ENCODE measurements at regions not wholly inside any gene's neighbourhood (a gene's known extent, or its start where the extent isn't known, plus 50 kb on each side); places are given as distances from the start of the nearest gene placed in this dataset.

- ATAC-seq = no peak
- no peaks in the 10 kb centered on the region for H3K36me3 ChIP-seq
Observed at GRCh38 chr17:59502800-59503199, 62.6 kb upstream of the DHX40 start.

DNA sequence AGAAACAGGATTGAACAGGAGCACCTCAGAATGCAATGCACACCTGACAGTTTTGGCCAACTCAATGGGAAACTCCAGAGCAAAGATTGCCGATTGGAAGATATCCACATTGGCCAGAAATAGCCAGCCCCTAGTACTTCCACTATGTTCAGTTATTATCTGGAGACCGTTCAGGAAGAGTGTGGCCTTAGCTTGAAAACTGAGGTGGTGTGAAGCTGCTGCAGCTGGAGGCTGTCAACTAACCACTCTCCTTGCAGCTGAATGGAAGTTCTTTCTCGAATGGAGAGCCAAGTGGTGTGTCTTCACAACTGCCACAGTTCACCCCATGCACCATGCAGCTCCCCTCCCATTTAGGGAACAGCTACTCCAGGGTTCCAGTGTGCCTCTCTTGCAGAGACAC, 61.9 kb upstream of the DHX40 start:
- DNase-seq (no peak), ATAC-seq (peak in 1 of 2 donors; percentile 55)
- Histone ChIP-seq H3K9me3 (no peaks in the 10 kb centered on the region), H3K27ac (no peak overlapping the region), H3K4me1 (no peaks in the 10 kb centered on the region), H3K4me3 (no peak overlapping the region), H3K36me3 (no peaks in the 10 kb centered on the region), H3K27me3 (ENCODE audit: low read depth) (no peaks in the 10 kb centered on the region)
- TF ChIP-seq, protein P1, sequence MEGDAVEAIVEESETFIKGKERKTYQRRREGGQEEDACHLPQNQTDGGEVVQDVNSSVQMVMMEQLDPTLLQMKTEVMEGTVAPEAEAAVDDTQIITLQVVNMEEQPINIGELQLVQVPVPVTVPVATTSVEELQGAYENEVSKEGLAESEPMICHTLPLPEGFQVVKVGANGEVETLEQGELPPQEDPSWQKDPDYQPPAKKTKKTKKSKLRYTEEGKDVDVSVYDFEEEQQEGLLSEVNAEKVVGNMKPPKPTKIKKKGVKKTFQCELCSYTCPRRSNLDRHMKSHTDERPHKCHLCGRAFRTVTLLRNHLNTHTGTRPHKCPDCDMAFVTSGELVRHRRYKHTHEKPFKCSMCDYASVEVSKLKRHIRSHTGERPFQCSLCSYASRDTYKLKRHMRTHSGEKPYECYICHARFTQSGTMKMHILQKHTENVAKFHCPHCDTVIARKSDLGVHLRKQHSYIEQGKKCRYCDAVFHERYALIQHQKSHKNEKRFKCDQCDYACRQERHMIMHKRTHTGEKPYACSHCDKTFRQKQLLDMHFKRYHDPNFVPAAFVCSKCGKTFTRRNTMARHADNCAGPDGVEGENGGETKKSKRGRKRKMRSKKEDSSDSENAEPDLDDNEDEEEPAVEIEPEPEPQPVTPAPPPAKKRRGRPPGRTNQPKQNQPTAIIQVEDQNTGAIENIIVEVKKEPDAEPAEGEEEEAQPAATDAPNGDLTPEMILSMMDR (IDR thresholded peaks at IDR 0.05) = no peak
- intact Hi-C loops (cut with DNase I) = no loop called here

More at GRCh38 chr17:59502800-59503199, 62.6 kb upstream of the DHX40 start:
- no peaks in the 10 kb centered on the region for H3K4me1 ChIP-seq
- H3K4me3 ChIP-seq = no peak overlapping the region
- DNase-seq = no peak
- H3K27ac ChIP-seq = no peak overlapping the region
- H3K27me3 ChIP-seq (ENCODE audit: low read depth) = no peaks in the 10 kb centered on the region
- intact Hi-C loops (cut with DNase I) = no loop called here
- H3K9me3 ChIP-seq = no peaks in the 10 kb centered on the region
- TF ChIP-seq, protein P1 (IDR thresholded peaks at IDR 0.05) = no peak

DNA sequence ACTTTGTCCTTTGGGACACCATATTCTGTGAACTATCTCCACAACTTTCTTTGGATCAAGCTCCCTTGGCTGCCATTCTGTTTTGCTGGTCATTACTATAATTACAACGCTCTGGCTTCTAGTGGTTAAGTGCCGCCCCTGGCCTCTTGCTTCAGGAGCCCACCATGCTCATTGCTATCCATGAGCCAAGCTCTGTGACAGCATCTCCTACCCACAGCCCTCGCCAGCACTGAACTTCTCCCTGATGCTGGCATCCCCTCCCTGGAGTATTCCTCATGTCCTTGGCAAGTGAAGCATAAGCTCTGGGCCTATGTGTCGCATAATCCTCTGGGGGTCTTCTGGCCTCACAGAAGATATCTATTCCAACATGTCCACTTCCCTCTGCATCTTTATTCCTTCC, 60.6 kb upstream of the DHX40 start:
- intact Hi-C loops (cut with DNase I) = no loop called here
- ATAC-seq = no peak
- TF ChIP-seq, protein P1 (IDR thresholded peaks at IDR 0.05) = no peak
- H3K4me1 ChIP-seq = no peaks in the 10 kb centered on the region
- H3K9me3 ChIP-seq = no peaks in the 10 kb centered on the region
- H3K27me3 ChIP-seq (ENCODE audit: low read depth) = no peaks in the 10 kb centered on the region
- no peaks in the 10 kb centered on the region for H3K36me3 ChIP-seq
- H3K4me3 ChIP-seq = no peak overlapping the region
- no peak for DNase-seq
- H3K27ac ChIP-seq = no peak overlapping the region

DNA sequence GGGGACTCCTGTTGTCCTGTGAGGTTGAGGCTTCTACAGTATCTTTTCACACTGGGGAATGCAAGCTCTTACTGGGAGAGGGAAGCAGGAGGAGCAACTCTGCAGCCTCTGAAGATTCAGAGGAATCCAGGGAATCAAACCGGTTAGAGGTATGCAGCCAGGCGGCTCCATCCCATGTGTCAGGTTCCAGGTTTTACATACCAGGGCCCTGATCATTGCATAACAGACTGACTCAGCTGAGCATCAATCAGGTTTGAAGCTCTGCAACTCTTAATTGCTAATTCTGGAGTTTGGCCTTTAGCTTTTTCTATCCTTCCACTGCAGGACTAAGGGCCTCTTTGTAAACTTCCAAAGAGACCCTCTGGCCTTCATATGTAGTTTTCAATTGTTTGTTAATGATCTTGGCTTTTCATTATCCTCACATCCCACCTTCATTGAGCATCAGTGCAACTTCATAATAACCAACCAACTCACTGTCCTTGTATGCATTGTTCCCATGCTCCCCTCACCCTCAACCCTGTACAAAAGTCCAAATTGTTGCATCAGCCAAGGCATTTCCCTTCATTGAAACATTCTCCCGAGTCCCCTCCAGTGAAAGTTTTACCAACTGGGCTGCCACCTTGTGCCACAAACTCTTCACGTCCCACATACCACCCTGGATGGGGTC, 59.7 kb upstream of the DHX40 start:
- Histone ChIP-seq H3K36me3 (no peaks in the 10 kb centered on the region), H3K27me3 (ENCODE audit: low read depth) (no peaks in the 10 kb centered on the region), H3K27ac (no peak overlapping the region), H3K4me3 (no peak overlapping the region), H3K4me1 (no peaks in the 10 kb centered on the region), H3K9me3 (no peaks in the 10 kb centered on the region)
- TF ChIP-seq, protein P1 (IDR thresholded peaks at IDR 0.05) = no peak
- ATAC-seq (peak; percentile 46), DNase-seq (no peak)
- intact Hi-C loops (cut with DNase I) = no loop called here

- intact Hi-C loops (cut with DNase I) = no loop called here
- ATAC-seq (no peak), DNase-seq (no peak)
- no peak overlapping the region for H3K27ac ChIP-seq
- H3K4me3 ChIP-seq = no peak overlapping the region
- H3K36me3 ChIP-seq = no peaks in the 10 kb centered on the region
- no peaks in the 10 kb centered on the region for H3K27me3 ChIP-seq (ENCODE audit: low read depth)
- TF ChIP-seq, protein P1 (IDR thresholded peaks at IDR 0.05) = no peak
- H3K4me1 ChIP-seq = no peaks in the 10 kb centered on the region
- H3K9me3 ChIP-seq = no peaks in the 10 kb centered on the region
Observed at GRCh38 chr17:59506894-59507726, 58.3 kb upstream of the DHX40 start.

Measured in lower lobe of right lung (tissue), 2 donors.